ENCODE measurements at regions not wholly inside any gene's neighbourhood (a gene's known extent, or its start where the extent isn't known, plus 50 kb on each side); places are given as distances from the start of the nearest gene placed in this dataset.
A peak's percentile ranks its signal among the peaks of the same experiment; 100 is the strongest.

- peak; percentile 74 to 96 for DNase-seq
Observed at GRCh38 chr14:101707068-101707842, 54.3 kb upstream of the PPP2R5C start.

- no peak for DNase-seq
Observed at GRCh38 chr14:101707863-101708620, 53.5 kb upstream of the PPP2R5C start.

DNA sequence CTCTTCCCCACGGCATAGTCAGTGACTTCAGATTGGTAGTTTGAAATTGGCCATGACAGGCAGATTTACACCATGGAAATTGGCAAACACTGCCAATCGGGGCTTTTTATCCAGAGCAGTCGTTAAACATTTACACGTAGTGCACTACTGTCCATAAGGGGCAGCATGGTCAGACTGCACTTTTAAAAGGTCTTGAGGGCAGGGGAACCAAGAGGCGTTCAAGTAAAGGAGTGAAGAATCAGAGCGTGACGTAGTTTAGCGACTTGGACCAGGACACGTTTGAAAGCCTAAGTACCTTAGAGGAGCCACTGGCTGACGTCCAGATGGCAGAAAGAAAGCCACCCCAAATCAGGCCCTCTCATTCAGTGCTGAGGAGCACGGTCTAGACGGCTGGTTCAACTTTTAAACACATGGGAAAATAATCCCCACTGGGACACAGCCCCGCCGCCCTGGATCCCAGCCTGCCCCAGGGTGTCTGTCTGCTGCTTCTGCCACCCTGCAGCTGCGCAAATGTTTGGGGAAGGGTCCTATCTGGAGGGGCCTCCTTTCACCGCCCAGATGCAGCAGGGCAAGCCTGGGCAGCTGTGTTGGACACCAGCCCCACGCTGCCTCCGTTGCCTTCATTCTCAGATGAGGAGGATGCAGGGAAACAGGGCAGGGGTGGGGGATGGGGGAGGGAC lies 52.5 kb upstream of the PPP2R5C start:
- no peak for DNase-seq

DNA sequence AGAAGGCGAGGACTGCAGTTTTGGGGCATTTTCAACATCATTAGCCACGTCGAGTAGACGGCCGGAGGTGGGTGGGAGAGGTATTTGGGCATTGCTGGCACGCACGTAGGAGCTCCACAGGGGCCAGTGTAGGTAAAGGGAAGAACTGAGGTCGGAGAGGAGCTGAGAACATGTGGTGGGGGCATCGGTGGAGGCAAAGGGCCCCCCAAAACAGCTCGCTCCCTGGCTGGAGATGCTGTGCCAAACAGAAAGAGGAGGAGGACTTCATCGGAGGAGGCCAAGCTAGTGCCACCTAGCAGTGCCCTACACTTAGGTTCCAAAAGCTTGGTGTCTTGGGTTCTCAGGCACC lies 52.0 kb upstream of the PPP2R5C start:
- DNase-seq: no peak

GRCh38 chr14:101709962-101710931 lies 51.3 kb upstream of the PPP2R5C start:
- no peak for DNase-seq

GRCh38 chr14:101711041-101711856 lies 50.3 kb upstream of the PPP2R5C start:
- DNase-seq: no peak
